ENCODE measurements at regions not wholly inside any gene's neighbourhood (a gene's known extent, or its start where the extent isn't known, plus 50 kb on each side); places are given as distances from the start of the nearest gene placed in this dataset.

GRCh38 chr10:133017203-133017601 lies 70.5 kb upstream of the ADGRA1 start:
- no peak for TF ChIP-seq CTCF (IDR thresholded peaks at IDR 0.05)
- no peak for TF ChIP-seq POLR2A (IDR thresholded peaks at IDR 0.05)
